Activated effector memory CD4-positive, alpha-beta T cell treated with anti-CD3 and anti-CD28 coated beads, Interleukin-2, amount 50 U/mL, for 16 hours (primary cell): ENCODE measurements at regions not wholly inside any gene's neighbourhood (a gene's known extent, or its start where the extent isn't known, plus 50 kb on each side); places are given as distances from the start of the nearest gene placed in this dataset.

ENCODE experiments used
- DNase-seq: peaks from one replicate; pipeline ENCODE4 v3.0.0-alpha.2; 2020

DNA sequence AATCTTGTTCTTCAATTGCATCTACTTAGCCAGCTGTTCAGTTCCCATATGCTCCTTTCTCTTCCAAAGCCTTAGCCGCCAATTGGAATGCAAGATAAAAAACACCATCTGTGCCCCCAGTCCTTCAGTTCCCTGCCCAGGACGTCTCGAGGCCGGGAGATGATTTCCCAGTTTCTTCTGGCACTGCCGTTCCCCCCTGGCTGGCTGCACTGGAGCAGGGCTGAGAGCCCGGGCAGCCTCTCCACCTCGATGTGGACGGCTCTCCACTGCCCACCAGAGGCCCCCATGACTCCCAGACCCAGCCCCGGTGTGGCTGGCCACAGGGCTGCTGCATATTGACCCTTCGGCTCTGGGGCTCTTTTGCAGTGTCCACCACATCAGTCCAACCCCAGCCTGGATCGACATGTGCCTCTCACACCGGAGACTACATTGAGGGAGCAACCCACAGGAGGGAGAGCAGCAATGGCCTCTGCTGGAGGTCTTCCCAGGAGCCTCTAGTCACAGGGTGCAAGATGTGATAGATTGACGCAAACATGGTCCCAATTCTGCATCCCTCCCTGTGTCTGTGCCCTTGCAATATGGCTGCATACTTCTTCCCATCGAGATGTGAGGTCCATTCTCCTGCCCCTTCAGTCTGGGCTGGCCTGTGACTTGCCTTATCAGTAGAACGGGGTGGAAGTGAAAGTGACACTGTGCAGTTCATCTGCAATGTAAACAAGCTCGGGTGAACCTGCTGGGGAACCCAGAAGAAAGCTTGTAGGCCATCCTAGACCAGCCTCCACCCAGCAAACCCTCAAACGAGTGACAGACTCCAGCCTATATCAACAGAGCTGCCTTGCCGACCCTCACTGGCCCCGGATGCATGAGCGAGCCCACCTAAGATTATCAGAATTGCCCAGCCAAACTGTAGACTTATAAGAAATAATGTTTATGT is 52.3 kb upstream of the PRR20G start:
- DNase-seq, result no peak

DNA sequence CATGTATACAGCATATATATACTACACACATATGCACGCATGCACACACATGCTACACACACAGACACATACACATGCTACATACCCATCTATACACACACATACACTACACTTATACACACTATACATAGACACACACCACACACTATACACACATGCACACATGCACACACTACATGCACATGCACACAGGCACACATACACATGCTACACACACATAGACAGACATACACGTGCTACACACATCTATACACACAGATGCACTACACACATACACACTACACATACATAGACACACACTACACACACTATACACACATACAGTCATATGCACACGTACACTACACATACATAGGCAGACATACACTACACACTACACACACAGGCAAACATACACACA is 51.2 kb upstream of the PRR20G start:
- no peak for DNase-seq

- DNase-seq, result no peak
Observed at GRCh38 chr3:127337911-127338531, 50.2 kb upstream of the PRR20G start.
